ENCODE measurements at regions not wholly inside any gene's neighbourhood (a gene's known extent, or its start where the extent isn't known, plus 50 kb on each side); places are given as distances from the start of the nearest gene placed in this dataset.

GRCh38 chr12:75870878-75871277, 160.7 kb downstream of the PHLDA1 start:
- Histone ChIP-seq H3K4me2 (ENCODE audit: extremely low read depth, insufficient read depth, low read length) (no peak overlapping the region), H3K27ac (ENCODE audit: insufficient read depth, low read length) (no peak overlapping the region), H3K4me1 (ENCODE audit: control insufficient read depth, extremely low read depth, insufficient read depth, low read length) (no peaks in the 10 kb centered on the region), H2AFZ (ENCODE audit: low read length) (no peak overlapping the region), H3K36me3 (ENCODE audit: control insufficient read depth, insufficient read depth, low read length) (no peaks in the 10 kb centered on the region), H3K9ac (ENCODE audit: insufficient read depth, low read length) (no peak overlapping the region), H3K27me3 (ENCODE audit: control insufficient read depth, insufficient read depth, low read length) (no peaks in the 10 kb centered on the region), H3K79me2 (ENCODE audit: control insufficient read depth, insufficient read depth, low read length) (no peaks in the 10 kb centered on the region), H4K20me1 (ENCODE audit: control insufficient read depth, extremely low read depth, insufficient read depth, low read length) (no peaks in the 10 kb centered on the region), H3K4me3 (replicated peaks in 1 of 4; ENCODE audit: control extremely low read depth in 1 of 4, insufficient read depth in 1 of 4, low read depth in 3 of 4, low read length in 4 of 4) (no peak overlapping the region), H3K9me3 (ENCODE audit: control insufficient read depth, insufficient read depth, low read depth, low read length) (no peaks in the 10 kb centered on the region)
- TF ChIP-seq CTCF (conservative IDR thresholded peaks at IDR 0.05 in 1 of 2, IDR thresholded peaks at IDR 0.05 in 1 of 2; ENCODE audit: low read depth in 1 of 2, low read length in 2 of 2) (no peak), EZH2 (IDR thresholded peaks at IDR 0.05; ENCODE audit: low read length, missing control alignments) (no peak)
- DNase-seq (ENCODE audit: low read depth in 2 of 2): peak; percentile 46 to 61

GRCh38 chr12:75868501-75868900, 163.1 kb downstream of the PHLDA1 start:
- no peak for TF ChIP-seq EZH2 (IDR thresholded peaks at IDR 0.05; ENCODE audit: low read length, missing control alignments)
- TF ChIP-seq CTCF (conservative IDR thresholded peaks at IDR 0.05 in 1 of 2, IDR thresholded peaks at IDR 0.05 in 1 of 2; ENCODE audit: low read depth in 1 of 2, low read length in 2 of 2): no peak
- H3K9ac ChIP-seq (ENCODE audit: insufficient read depth, low read length): no peak overlapping the region
- H3K4me3 ChIP-seq (replicated peaks in 1 of 4; ENCODE audit: control extremely low read depth in 1 of 4, insufficient read depth in 1 of 4, low read depth in 3 of 4, low read length in 4 of 4): no peak overlapping the region
- peak in 1 of 2 donors; percentile 72 for DNase-seq (ENCODE audit: low read depth in 2 of 2)
- no peak overlapping the region for H3K4me2 ChIP-seq (ENCODE audit: extremely low read depth, insufficient read depth, low read length)
- no peaks in the 10 kb centered on the region for H3K9me3 ChIP-seq (ENCODE audit: control insufficient read depth, insufficient read depth, low read depth, low read length)
- no peak overlapping the region for H3K27ac ChIP-seq (ENCODE audit: insufficient read depth, low read length)
- H3K27me3 ChIP-seq (ENCODE audit: control insufficient read depth, insufficient read depth, low read length): no peaks in the 10 kb centered on the region
- H4K20me1 ChIP-seq (ENCODE audit: control insufficient read depth, extremely low read depth, insufficient read depth, low read length): no peaks in the 10 kb centered on the region
- peaks cover under 1% of the 10 kb centered on the region for H3K4me1 ChIP-seq (ENCODE audit: control insufficient read depth, extremely low read depth, insufficient read depth, low read length)
- H3K79me2 ChIP-seq (ENCODE audit: control insufficient read depth, insufficient read depth, low read length): no peaks in the 10 kb centered on the region
- H2AFZ ChIP-seq (ENCODE audit: low read length): no peak overlapping the region
- no peaks in the 10 kb centered on the region for H3K36me3 ChIP-seq (ENCODE audit: control insufficient read depth, insufficient read depth, low read length)

- no peaks in the 10 kb centered on the region for H3K79me2 ChIP-seq (ENCODE audit: control insufficient read depth, insufficient read depth, low read length)
- no peaks in the 10 kb centered on the region for H3K36me3 ChIP-seq (ENCODE audit: control insufficient read depth, insufficient read depth, low read length)
- H3K9ac ChIP-seq (ENCODE audit: insufficient read depth, low read length): no peak overlapping the region
- no peaks in the 10 kb centered on the region for H4K20me1 ChIP-seq (ENCODE audit: control insufficient read depth, extremely low read depth, insufficient read depth, low read length)
- no peaks in the 10 kb centered on the region for H3K27me3 ChIP-seq (ENCODE audit: control insufficient read depth, insufficient read depth, low read length)
- no peak overlapping the region for H3K27ac ChIP-seq (ENCODE audit: insufficient read depth, low read length)
- H3K9me3 ChIP-seq (ENCODE audit: control insufficient read depth, insufficient read depth, low read depth, low read length): no peaks in the 10 kb centered on the region
- no peak overlapping the region for H3K4me3 ChIP-seq (replicated peaks in 1 of 4; ENCODE audit: control extremely low read depth in 1 of 4, insufficient read depth in 1 of 4, low read depth in 3 of 4, low read length in 4 of 4)
- no peak overlapping the region for H2AFZ ChIP-seq (ENCODE audit: low read length)
- TF ChIP-seq EZH2 (IDR thresholded peaks at IDR 0.05; ENCODE audit: low read length, missing control alignments) (no peak), CTCF (conservative IDR thresholded peaks at IDR 0.05 in 1 of 2, IDR thresholded peaks at IDR 0.05 in 1 of 2; ENCODE audit: low read depth in 1 of 2, low read length in 2 of 2) (no peak)
- no peak for DNase-seq (ENCODE audit: low read depth in 2 of 2)
- no peak overlapping the region for H3K4me2 ChIP-seq (ENCODE audit: extremely low read depth, insufficient read depth, low read length)
- peaks cover 4% of the 10 kb centered on the region for H3K4me1 ChIP-seq (ENCODE audit: control insufficient read depth, extremely low read depth, insufficient read depth, low read length)
Observed at GRCh38 chr12:75865315-75865714, 166.3 kb downstream of the PHLDA1 start.
